ENCODE measurements at regions not wholly inside any gene's neighbourhood (a gene's known extent, or its start where the extent isn't known, plus 50 kb on each side); places are given as distances from the start of the nearest gene placed in this dataset.
A peak's percentile ranks its signal among the peaks of the same experiment; 100 is the strongest.

DNA sequence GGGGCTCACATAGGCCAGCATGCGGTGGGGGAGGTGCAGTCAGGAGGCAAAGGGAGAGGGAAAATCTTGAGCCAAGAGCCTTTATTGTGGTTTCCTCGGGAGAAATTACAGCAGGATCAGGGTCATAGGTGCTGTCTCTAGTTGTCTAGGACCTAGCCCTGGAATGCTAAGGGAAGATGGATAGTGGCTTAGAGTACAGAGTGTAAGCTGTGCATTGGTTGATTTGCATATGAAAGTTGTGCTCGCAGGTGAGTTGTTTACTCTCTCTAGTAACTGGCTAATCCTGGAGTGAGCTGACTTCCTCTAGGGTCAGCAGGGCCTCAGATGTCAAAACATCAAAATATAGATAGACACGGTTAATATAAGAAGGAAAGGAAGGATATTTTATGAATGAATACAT lies 877.7 kb downstream of the TLE4 start:
- no peak overlapping the region for H3K14ac ChIP-seq (ENCODE audit: low read length in 2 of 2)
- no peak overlapping the region for H2AK5ac ChIP-seq (ENCODE audit: low read length, severe bottlenecking)
- WGBS = 67% methylated on average over 3 of the region's 4 CpGs
- no peak overlapping the region for H3K4me3 ChIP-seq (ENCODE audit: insufficient read depth in 1 of 2, low read depth in 1 of 2, low read length in 2 of 2)
- no peak overlapping the region for H3K27ac ChIP-seq (ENCODE audit: low read length, poor library complexity, severe bottlenecking)
- H2BK15ac ChIP-seq (ENCODE audit: low read depth, poor library complexity, severe bottlenecking) = no peak overlapping the region
- no peaks in the 10 kb centered on the region for H3K36me3 ChIP-seq (ENCODE audit: control insufficient read depth in 1 of 2, insufficient read depth in 2 of 2, low read depth in 1 of 2, low read length in 2 of 2)
- H2BK12ac ChIP-seq (ENCODE audit: low read length in 2 of 2) = no peak overlapping the region
- no peak overlapping the region for H3K23ac ChIP-seq (ENCODE audit: low read length in 2 of 2)
- no peak for DNase-seq
- H2AFZ ChIP-seq (ENCODE audit: low read depth, low read length) = no peak overlapping the region
- no peak overlapping the region for H4K91ac ChIP-seq (ENCODE audit: low read length)
- H2BK5ac ChIP-seq (ENCODE audit: low read depth, low read length, poor library complexity, severe bottlenecking) = no peak overlapping the region
- H3K4me1 ChIP-seq (ENCODE audit: control insufficient read depth, insufficient read depth, low read depth, low read length) = no peaks in the 10 kb centered on the region
- H3K18ac ChIP-seq (ENCODE audit: low read depth in 1 of 2, low read length in 2 of 2) = no peak overlapping the region
- H4K8ac ChIP-seq (ENCODE audit: low read length) = no peak overlapping the region
- no peaks in the 10 kb centered on the region for H3K27me3 ChIP-seq (ENCODE audit: control insufficient read depth in 1 of 2, insufficient read depth in 1 of 2, low read length in 2 of 2)
- H3K79me1 ChIP-seq (replicated peaks; ENCODE audit: low read length, poor library complexity, severe bottlenecking) = no peaks in the 10 kb centered on the region
- H3K9me3 ChIP-seq (ENCODE audit: control insufficient read depth, low read length) = peaks cover 14% of the 10 kb centered on the region
- H3K4ac ChIP-seq (ENCODE audit: low read depth in 1 of 2, low read length in 2 of 2) = no peak overlapping the region
- peak overlapping the region; percentile 5 for H2BK120ac ChIP-seq (ENCODE audit: low read depth, low read length)
- no peak overlapping the region for H3K4me2 ChIP-seq (ENCODE audit: low read length, poor library complexity, severe bottlenecking)
- no peak overlapping the region for H3K9ac ChIP-seq (ENCODE audit: low read length)

DNA sequence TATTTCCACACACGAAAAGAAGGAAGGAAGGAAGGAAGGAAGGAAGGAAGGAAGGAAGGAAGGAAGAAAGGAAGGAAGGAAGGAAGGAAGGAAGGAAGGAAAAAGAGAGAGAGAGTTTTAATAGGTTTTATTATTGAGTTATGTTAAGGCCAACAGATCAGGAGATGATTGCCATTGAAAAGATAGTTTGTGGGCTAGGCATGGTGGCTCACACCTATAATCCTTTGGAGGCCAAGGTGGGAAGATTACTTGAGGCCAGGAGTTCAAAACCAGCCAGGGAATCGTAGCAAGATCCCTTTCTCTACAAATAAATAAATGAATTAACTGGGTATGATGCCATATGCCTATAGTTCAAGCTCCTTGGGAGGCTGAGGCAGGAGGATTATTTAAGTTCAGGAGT lies 877.2 kb downstream of the TLE4 start:
- Histone ChIP-seq H2BK12ac (ENCODE audit: low read length in 2 of 2) (no peak overlapping the region), H3K4me3 (ENCODE audit: insufficient read depth in 1 of 2, low read depth in 1 of 2, low read length in 2 of 2) (no peak overlapping the region), H2BK5ac (ENCODE audit: low read depth, low read length, poor library complexity, severe bottlenecking) (no peak overlapping the region), H3K4me1 (ENCODE audit: control insufficient read depth, insufficient read depth, low read depth, low read length) (no peaks in the 10 kb centered on the region), H3K9ac (ENCODE audit: low read length) (no peak overlapping the region), H3K27me3 (ENCODE audit: control insufficient read depth in 1 of 2, insufficient read depth in 1 of 2, low read length in 2 of 2) (no peaks in the 10 kb centered on the region), H3K23ac (ENCODE audit: low read length in 2 of 2) (no peak overlapping the region), H3K4me2 (ENCODE audit: low read length, poor library complexity, severe bottlenecking) (no peak overlapping the region), H4K8ac (ENCODE audit: low read length) (no peak overlapping the region), H3K79me1 (replicated peaks; ENCODE audit: low read length, poor library complexity, severe bottlenecking) (no peaks in the 10 kb centered on the region), H3K4ac (ENCODE audit: low read depth in 1 of 2, low read length in 2 of 2) (no peak overlapping the region), H4K91ac (ENCODE audit: low read length) (no peak overlapping the region), H3K27ac (ENCODE audit: low read length, poor library complexity, severe bottlenecking) (no peak overlapping the region), H2AK5ac (ENCODE audit: low read length, severe bottlenecking) (no peak overlapping the region), H3K36me3 (ENCODE audit: control insufficient read depth in 1 of 2, insufficient read depth in 2 of 2, low read depth in 1 of 2, low read length in 2 of 2) (no peaks in the 10 kb centered on the region), H2BK120ac (ENCODE audit: low read depth, low read length) (no peak overlapping the region), H2AFZ (ENCODE audit: low read depth, low read length) (no peak overlapping the region), H3K14ac (ENCODE audit: low read length in 2 of 2) (no peak overlapping the region), H2BK15ac (ENCODE audit: low read depth, poor library complexity, severe bottlenecking) (no peak overlapping the region), H3K18ac (ENCODE audit: low read depth in 1 of 2, low read length in 2 of 2) (no peak overlapping the region), H3K9me3 (ENCODE audit: control insufficient read depth, low read length) (peaks cover 9% of the 10 kb centered on the region)
- 86% methylated on average over 1 of the region's 2 CpGs for WGBS
- no peak for DNase-seq

DNA sequence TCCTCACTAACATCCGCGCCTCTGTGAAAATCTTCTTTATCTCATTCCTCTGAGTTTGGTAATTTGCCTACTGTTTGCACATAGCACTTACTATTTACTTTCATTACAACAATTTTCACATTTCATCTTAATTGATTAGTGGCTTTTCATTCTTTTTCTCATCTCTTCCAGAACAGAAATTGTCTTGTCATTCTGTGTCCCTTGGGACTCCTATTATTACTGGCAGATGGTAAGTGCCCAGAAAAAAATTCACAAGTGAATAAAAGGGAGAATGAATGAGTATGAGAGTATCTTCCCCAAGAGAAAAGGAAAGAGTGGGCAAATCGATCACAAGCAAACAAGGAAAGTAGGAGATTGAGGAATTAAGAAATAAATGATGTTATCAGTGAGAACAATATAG lies 876.1 kb downstream of the TLE4 start:
- no peak overlapping the region for H2BK5ac ChIP-seq (ENCODE audit: low read depth, low read length, poor library complexity, severe bottlenecking)
- H3K4me3 ChIP-seq (ENCODE audit: insufficient read depth in 1 of 2, low read depth in 1 of 2, low read length in 2 of 2) = no peak overlapping the region
- no peaks in the 10 kb centered on the region for H3K4me1 ChIP-seq (ENCODE audit: control insufficient read depth, insufficient read depth, low read depth, low read length)
- 95% methylated on average over 3 of the region's 3 CpGs for WGBS
- H3K18ac ChIP-seq (ENCODE audit: low read depth in 1 of 2, low read length in 2 of 2) = no peak overlapping the region
- no peak overlapping the region for H3K4me2 ChIP-seq (ENCODE audit: low read length, poor library complexity, severe bottlenecking)
- no peak overlapping the region for H2BK15ac ChIP-seq (ENCODE audit: low read depth, poor library complexity, severe bottlenecking)
- H3K27me3 ChIP-seq (ENCODE audit: control insufficient read depth in 1 of 2, insufficient read depth in 1 of 2, low read length in 2 of 2) = no peaks in the 10 kb centered on the region
- H2AFZ ChIP-seq (ENCODE audit: low read depth, low read length) = no peak overlapping the region
- H3K27ac ChIP-seq (ENCODE audit: low read length, poor library complexity, severe bottlenecking) = no peak overlapping the region
- H4K91ac ChIP-seq (ENCODE audit: low read length) = no peak overlapping the region
- DNase-seq = no peak
- H3K79me1 ChIP-seq (replicated peaks; ENCODE audit: low read length, poor library complexity, severe bottlenecking) = no peaks in the 10 kb centered on the region
- H2BK12ac ChIP-seq (ENCODE audit: low read length in 2 of 2) = no peak overlapping the region
- peaks cover 6% of the 10 kb centered on the region for H3K9me3 ChIP-seq (ENCODE audit: control insufficient read depth, low read length)
- no peak overlapping the region for H3K14ac ChIP-seq (ENCODE audit: low read length in 2 of 2)
- H2BK120ac ChIP-seq (ENCODE audit: low read depth, low read length) = no peak overlapping the region
- H3K9ac ChIP-seq (ENCODE audit: low read length) = no peak overlapping the region
- no peak overlapping the region for H3K4ac ChIP-seq (ENCODE audit: low read depth in 1 of 2, low read length in 2 of 2)
- H3K36me3 ChIP-seq (ENCODE audit: control insufficient read depth in 1 of 2, insufficient read depth in 2 of 2, low read depth in 1 of 2, low read length in 2 of 2) = no peaks in the 10 kb centered on the region
- H3K23ac ChIP-seq (ENCODE audit: low read length in 2 of 2) = no peak overlapping the region
- no peak overlapping the region for H2AK5ac ChIP-seq (ENCODE audit: low read length, severe bottlenecking)
- no peak overlapping the region for H4K8ac ChIP-seq (ENCODE audit: low read length)

DNA sequence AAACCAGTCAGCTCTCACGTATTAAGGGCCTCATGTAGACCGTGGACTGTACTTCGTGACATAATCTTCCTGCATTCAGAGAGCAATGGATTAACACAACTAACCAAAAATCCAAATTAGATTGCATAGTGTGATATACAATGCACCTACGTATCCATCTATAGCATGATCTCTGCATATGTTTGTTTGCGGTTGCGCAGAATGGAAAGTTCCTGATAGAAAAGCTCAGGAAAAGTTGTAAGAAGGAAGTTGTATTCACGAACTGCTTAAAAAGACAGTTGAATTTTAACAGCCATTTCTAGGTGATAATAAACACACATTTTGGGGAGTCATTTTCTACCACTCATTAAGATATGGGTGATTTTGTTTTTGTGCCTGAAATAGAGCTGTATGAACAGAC lies 869.0 kb downstream of the TLE4 start:
- Histone ChIP-seq H3K9ac (ENCODE audit: low read length) (no peak overlapping the region), H3K23ac (ENCODE audit: low read length in 2 of 2) (no peak overlapping the region), H3K4ac (ENCODE audit: low read depth in 1 of 2, low read length in 2 of 2) (no peak overlapping the region), H3K27ac (ENCODE audit: low read length, poor library complexity, severe bottlenecking) (no peak overlapping the region), H2BK12ac (ENCODE audit: low read length in 2 of 2) (no peak overlapping the region), H2AK5ac (ENCODE audit: low read length, severe bottlenecking) (no peak overlapping the region), H4K8ac (ENCODE audit: low read length) (no peak overlapping the region), H2BK15ac (ENCODE audit: low read depth, poor library complexity, severe bottlenecking) (no peak overlapping the region), H4K91ac (ENCODE audit: low read length) (no peak overlapping the region), H3K4me2 (ENCODE audit: low read length, poor library complexity, severe bottlenecking) (no peak overlapping the region), H3K4me1 (ENCODE audit: control insufficient read depth, insufficient read depth, low read depth, low read length) (no peaks in the 10 kb centered on the region), H2BK5ac (ENCODE audit: low read depth, low read length, poor library complexity, severe bottlenecking) (no peak overlapping the region), H3K79me1 (replicated peaks; ENCODE audit: low read length, poor library complexity, severe bottlenecking) (no peaks in the 10 kb centered on the region), H3K9me3 (ENCODE audit: control insufficient read depth, low read length) (no peaks in the 10 kb centered on the region), H3K27me3 (ENCODE audit: control insufficient read depth in 1 of 2, insufficient read depth in 1 of 2, low read length in 2 of 2) (no peaks in the 10 kb centered on the region), H3K36me3 (ENCODE audit: control insufficient read depth in 1 of 2, insufficient read depth in 2 of 2, low read depth in 1 of 2, low read length in 2 of 2) (no peaks in the 10 kb centered on the region), H3K14ac (ENCODE audit: low read length in 2 of 2) (no peak overlapping the region), H2AFZ (ENCODE audit: low read depth, low read length) (no peak overlapping the region), H3K4me3 (ENCODE audit: insufficient read depth in 1 of 2, low read depth in 1 of 2, low read length in 2 of 2) (no peak overlapping the region), H3K18ac (ENCODE audit: low read depth in 1 of 2, low read length in 2 of 2) (no peak overlapping the region), H2BK120ac (ENCODE audit: low read depth, low read length) (no peak overlapping the region)
- WGBS = 95% methylated on average over 6 of the region's 7 CpGs
- no peak for DNase-seq

All from mesenchymal stem cell (in vitro differentiated cells and primary cell).